Right renal cortex interstitium (tissue), 3 donors: ENCODE measurements at regions not wholly inside any gene's neighbourhood (a gene's known extent, or its start where the extent isn't known, plus 50 kb on each side); places are given as distances from the start of the nearest gene placed in this dataset.
"Not testable (repeated sequence)": the region's sequence is repeated elsewhere in the genome, so short reads cannot be mapped to it uniquely, and the experiment has no call there.

Experiments used
- DNase-seq, 3 donors: peaks; one replicate each; pipeline ENCODE4 v3.0.0-alpha.2; 2013; ENCODE audit warnings: low read depth in 3 of 3, low spot score in 2 of 3

DNA sequence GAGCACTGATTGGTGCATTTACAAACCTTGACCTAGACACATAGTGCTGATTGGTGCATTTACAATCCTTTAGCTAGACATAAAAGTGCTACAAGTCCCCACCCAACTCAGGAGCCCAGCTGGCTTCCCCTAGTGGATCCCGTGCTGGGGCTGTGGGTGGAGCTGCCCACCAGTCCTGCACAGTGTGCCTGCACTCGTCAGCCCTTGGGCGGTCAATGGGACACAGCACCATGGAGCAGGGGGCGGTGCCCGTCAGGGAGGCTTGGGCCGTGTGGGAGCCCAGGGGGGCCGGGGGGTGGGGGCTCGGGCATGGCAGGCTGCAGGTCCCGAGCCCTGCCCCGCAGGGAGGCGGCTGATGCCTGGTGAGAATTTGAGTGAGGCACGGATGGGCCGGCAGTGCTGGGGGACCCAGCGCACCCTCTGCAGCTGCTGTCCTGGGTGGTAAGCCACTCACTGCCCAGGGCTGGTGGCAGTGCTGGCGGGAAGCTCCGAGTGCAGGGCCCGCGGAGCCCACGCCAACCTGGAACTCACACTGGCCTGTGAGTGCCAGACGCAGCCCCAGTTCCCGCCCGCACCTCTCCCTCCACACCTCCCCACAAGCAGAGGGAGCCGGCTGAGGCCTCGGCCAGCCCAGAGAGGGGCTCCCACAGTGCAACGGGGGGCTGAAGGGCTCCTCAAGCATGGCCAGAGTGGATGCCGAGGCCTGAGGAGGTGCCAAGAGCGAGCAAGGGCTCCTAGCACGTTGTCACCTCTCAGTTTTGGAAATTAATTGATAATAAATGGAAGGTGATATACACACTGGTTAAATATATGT is 207.7 kb downstream of the RAP2B start:
- no peak for DNase-seq

DNA sequence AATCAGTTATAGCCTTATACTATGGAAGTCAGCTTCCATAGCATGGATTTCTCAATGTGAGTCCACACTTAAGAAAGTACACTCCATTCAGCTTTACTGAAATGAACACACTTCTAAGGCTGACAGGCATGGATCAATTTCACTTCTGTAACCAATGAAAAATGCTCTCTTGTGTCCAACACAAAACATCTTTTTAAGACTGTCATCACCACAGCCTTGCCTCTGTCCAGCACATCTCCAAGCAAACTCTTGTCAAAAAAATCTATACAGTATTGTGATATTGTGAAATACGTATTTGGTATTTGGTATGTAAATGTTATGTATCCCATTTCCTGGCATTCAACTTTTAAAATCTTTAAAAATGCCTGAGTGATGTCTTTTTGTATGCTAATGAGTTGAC is 208.7 kb downstream of the RAP2B start:
- no peak for DNase-seq

GRCh38 chr3:153372326-153372725 is 210.3 kb downstream of the RAP2B start:
- DNase-seq: no peak

DNA sequence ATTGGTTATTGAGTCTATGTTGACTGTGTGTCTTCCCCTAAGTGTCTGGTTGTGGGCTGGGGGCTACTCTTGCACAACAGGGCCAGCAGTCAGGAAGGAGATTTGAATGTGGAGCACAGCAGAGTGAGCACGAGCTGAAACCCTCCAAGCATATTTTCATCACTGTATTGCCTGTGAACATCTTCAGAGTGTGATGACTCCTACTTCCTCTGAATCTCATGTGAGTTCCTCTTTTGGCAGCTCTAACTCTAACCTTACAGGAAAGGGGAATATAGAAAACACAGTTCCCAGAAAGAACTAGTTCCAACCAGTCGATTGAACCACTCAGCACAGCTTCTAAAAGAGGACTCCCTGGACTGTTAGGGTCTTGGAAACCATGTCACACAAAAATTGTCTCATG is 211.6 kb downstream of the RAP2B start:
- no peak for DNase-seq

- DNase-seq: not testable (repeated sequence)
Observed at GRCh38 chr3:153378366-153378765, 216.3 kb downstream of the RAP2B start.

- DNase-seq: no peak
Observed at GRCh38 chr3:153379516-153379915, 217.5 kb downstream of the RAP2B start.

GRCh38 chr3:153385343-153385742 is 223.3 kb downstream of the RAP2B start:
- no peak for DNase-seq

GRCh38 chr3:153392363-153392762 is 230.3 kb downstream of the RAP2B start:
- DNase-seq: no peak

DNA sequence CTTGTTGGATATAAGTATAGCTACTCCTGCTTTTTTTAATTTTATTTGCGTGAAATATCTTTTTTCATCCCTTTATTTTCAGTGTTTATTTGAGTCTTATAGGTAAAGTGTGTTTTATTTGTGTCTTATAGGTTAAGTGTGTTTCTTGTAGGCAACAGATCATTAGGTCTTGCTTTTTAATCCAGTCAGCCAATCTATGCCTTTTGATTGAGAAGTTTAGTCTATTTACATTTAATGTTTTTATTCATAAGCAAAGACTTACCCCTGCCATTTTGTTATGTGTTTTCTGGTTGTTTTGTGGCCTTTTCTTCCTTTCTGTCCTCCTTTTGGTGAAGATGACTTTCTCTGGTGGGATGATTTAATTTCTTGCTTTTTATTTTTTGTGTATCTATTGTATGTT is 232.0 kb downstream of the RAP2B start:
- DNase-seq: no peak

DNA sequence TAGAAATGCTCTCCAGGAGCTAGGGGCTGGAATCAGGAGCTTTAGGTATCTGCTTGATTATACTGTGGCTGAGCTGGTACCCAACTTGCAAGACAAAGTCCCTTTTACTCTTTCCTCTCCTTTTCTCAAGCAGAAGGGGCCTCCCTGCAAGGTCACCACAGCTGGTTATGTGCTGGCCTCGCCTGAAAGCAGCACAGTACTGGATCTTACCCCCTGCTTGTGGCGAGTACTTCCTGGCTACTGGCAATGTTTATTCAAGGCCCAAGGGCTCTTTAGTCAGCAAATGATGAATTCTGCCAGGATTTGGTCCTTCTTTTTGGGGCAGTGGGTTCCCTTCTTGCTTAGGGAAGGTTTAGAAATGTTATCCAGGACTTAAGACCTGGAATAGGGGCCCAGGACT is 234.6 kb downstream of the RAP2B start:
- DNase-seq: no peak

DNA sequence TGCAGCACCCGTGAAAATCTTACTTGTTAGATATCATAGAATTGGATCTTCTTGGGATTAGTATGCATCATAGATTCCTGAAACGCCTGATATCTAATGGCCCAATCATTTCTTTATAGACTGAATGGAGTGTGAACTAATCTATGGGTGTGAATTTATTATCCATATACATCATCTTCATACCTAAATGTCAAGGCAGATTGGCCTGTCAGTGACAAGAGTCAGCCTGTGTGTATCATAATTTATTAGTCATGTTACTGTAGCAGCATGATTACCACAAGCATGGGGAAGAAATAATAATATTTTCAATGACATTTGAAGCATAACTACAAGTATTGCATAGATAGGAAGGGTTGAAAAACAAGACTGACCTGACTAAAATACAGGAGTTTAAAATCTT is 235.8 kb downstream of the RAP2B start:
- no peak for DNase-seq

DNA sequence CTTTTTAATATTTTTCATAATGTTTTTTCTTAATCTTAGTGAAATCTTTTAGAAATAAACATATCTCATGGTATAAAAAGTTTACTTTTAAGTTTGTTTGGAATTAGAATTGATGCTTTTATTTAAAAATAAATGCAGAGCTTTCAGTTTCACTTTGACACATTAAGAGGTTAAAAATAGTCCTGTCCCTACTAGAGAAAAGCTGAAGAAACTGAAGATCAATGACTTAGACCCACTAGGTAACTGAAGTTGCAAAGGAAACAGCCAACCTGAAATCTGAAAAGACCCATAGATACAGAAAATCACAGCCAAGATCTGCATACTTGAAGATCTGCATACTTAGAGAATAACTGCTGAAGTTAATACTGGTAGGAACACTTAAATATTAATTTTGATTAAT is 237.6 kb downstream of the RAP2B start:
- no peak for DNase-seq

DNA sequence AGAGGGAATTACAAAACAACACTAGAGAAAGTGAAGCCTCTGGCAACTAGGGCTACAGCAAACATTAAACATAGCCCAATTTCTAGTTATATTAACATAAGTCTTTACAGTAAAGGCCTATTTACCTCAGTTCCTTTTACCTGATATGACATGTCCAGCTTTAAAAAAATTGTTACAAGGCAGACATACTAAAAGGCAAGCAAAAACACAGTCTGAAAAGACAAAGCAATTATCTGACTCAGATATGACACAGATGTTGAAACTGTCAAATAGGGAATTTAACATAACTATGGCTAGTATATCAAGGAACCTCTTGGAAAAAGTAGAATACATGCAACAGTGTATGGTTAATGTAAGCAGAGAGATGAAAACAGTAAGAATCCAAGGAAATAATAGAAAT is 238.6 kb downstream of the RAP2B start:
- DNase-seq: no peak

GRCh38 chr3:153404157-153404556 is 242.1 kb downstream of the RAP2B start:
- DNase-seq: no peak

DNA sequence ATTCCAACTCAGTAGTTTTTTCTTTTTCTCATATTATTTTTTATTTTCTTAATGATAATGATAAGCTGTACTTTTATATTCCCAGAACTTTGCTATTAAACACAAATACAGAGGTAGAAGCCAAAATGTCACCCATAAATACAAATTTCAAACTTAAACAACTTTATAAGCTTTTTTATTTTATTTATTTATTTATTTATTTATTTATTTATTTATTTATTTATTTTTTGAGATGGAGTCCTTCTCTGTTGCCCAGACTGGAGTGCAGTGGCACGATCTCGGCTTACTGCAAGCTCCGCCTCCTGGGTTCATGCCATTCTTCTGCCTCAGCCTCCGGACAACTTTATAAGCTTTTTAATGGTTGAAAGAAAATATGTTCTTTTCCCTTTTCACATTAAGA is 243.3 kb downstream of the RAP2B start:
- not testable (repeated sequence) for DNase-seq

DNA sequence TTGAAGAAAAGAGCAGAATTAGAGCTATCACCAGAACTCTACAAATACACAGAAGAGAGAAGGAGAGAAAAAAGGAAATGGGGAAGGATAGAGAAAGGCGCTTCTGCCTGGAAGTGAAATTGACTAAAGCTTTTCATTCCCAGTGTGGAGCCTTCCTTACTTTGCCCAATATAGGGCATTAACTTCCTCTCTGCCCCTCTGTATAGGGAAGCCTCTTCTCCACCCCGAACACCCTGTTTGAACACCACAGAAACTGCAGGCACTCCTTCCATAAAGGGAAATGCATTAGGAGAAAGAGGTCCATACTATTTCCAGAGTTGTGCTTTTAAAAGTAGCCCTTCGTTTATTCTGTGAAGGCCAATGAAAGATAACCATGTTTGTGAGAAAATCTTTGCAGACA is 248.5 kb downstream of the RAP2B start:
- DNase-seq: no peak

DNA sequence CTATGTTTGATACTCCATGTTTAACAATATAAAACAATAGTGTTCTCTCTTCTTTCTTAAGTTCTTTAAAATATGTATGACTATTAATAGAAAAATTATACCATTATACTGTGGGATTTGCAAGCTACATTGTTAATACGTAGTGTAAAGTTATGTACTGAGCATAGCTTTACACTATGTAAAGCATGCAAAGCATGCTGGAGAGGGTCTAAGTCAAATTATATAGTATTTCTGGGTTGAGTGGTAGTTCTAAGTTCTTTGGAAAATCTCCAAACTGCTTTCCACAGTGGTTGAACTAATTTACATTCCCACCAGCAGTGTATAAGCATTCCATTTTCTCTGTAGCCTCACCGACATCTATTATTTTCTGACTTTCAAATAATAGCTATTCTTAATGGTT is 253.0 kb downstream of the RAP2B start:
- DNase-seq: no peak

- no peak for DNase-seq
Observed at GRCh38 chr3:153422314-153422713, 260.3 kb downstream of the RAP2B start.

DNA sequence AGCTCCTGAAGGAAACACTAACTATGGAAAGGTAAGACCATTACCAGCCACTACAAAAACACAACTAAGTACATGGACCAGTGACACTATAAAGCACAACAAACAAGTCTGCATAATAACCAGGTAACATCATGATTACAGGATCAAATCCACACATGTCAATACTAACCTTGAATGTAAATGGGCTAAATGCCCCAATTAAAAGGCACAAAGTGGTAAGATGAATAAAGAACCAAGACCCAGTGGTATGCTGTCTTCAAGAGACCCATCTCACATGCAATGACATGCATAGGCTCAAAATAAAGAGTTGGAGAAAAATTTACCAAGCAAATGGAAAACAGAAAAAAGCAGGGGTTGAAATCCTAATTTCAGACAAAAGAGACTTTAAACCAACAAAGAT is 261.8 kb downstream of the RAP2B start:
- not testable (repeated sequence) for DNase-seq

DNA sequence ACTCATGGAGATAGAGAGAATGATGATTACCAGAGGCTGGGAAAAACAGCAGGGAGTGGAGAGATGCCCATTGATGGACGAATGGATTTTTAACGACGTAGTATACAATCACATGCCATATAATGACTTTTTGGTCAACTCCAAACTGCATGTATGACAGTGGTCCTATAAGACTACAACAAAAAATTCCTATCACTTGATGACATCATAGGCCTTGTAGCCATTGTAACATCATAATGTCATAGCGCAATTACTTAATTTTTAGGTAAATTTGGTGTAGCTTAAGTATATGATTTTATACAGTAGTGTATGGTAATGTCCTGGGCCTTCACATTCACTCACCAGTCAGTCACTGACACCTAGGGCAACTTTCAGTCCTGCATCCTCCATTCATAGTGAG is 264.3 kb downstream of the RAP2B start:
- no peak for DNase-seq

DNA sequence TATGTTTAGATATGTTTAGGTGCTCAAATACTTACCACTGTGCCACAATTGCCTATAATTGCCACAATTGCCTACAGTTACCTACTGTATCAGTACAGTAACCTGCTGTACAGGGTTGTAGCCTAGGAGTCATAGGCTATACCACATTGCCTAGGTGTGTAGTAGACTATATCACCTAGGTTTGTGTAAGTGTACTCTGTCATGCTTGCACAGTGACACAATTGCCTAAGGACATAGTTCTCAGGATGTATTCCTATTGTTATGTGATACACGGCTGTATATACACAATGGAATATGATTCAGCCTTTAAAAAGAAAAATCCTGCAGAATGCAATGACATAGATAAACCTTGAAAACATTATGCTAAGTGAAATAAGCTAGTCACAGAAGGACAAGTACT is 264.8 kb downstream of the RAP2B start:
- DNase-seq: no peak

DNA sequence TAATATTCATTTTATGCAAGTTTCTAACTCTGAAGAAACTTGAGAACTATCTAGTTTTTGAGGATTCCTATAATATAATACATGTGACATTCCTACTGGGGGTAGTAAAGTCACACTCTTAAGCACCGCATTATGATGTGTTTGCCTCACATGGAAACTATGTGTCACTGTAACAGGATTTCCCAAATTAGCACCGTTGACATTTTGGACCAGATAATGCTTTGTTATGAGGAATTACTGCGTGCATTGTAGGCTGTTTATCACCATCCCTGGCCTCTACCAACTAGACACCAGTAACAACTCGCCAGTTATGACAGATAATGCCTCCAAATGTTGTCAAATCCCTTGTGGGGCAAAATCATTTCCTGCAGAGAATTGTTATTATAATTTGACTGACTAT is 267.8 kb downstream of the RAP2B start:
- DNase-seq: no peak

DNA sequence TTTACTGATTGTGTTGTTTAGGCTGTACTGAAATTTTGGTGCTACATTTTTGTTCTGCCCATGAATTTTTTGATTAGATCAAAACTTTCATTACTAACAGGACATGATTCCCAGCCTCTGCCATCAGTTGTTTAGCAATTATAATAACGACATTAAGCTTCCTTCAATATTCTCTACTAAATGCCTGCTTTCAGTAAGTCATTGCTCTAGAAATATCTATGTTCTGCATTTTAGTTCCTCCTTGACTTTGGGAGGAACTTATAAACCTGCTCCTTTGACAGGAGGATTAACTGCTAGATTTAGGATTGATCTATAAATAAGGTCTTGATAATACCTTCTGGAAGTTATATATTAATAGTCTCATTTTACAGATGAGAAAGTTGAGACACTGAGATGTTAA is 269.1 kb downstream of the RAP2B start:
- no peak for DNase-seq
